ENCODE measurements at regions not wholly inside any gene's neighbourhood (a gene's known extent, or its start where the extent isn't known, plus 50 kb on each side); places are given as distances from the start of the nearest gene placed in this dataset.

GRCh38 chr2:52880872-52881271, 886.7 kb upstream of the CHAC2 start:
- Histone ChIP-seq H3K27me3 (no peaks in the 10 kb centered on the region), H3K27ac (no peak overlapping the region), H3K4me1 (no peaks in the 10 kb centered on the region), H3K9me3 (no peaks in the 10 kb centered on the region), H3K36me3 (no peaks in the 10 kb centered on the region), H3K4me3 (no peak overlapping the region)
- no peak for DNase-seq
- intact Hi-C loops (cut with DNase I; ENCODE audit: low total_unique reads), result no loop called here
- no peak for TF ChIP-seq CTCF (IDR thresholded peaks at IDR 0.05)

GRCh38 chr2:52879561-52879960, 888.0 kb upstream of the CHAC2 start:
- no peaks in the 10 kb centered on the region for H3K27me3 ChIP-seq
- H3K27ac ChIP-seq, result no peak overlapping the region
- no peak overlapping the region for H3K4me3 ChIP-seq
- DNase-seq, result no peak
- no peaks in the 10 kb centered on the region for H3K4me1 ChIP-seq
- no peaks in the 10 kb centered on the region for H3K9me3 ChIP-seq
- no peak for TF ChIP-seq CTCF (IDR thresholded peaks at IDR 0.05)
- no peaks in the 10 kb centered on the region for H3K36me3 ChIP-seq
- intact Hi-C loops (cut with DNase I; ENCODE audit: low total_unique reads), result no loop called here

- no peaks in the 10 kb centered on the region for H3K36me3 ChIP-seq
- no peaks in the 10 kb centered on the region for H3K27me3 ChIP-seq
- intact Hi-C loops (cut with DNase I; ENCODE audit: low total_unique reads), result no loop called here
- H3K4me1 ChIP-seq, result no peaks in the 10 kb centered on the region
- no peak for DNase-seq
- no peak for TF ChIP-seq CTCF (IDR thresholded peaks at IDR 0.05)
- H3K9me3 ChIP-seq, result no peaks in the 10 kb centered on the region
- no peak overlapping the region for H3K4me3 ChIP-seq
- H3K27ac ChIP-seq, result no peak overlapping the region
Observed at GRCh38 chr2:52877703-52878102, 889.9 kb upstream of the CHAC2 start.

GRCh38 chr2:52874466-52875106, 893.0 kb upstream of the CHAC2 start:
- Histone ChIP-seq H3K27me3 (no peaks in the 10 kb centered on the region), H3K27ac (no peak overlapping the region), H3K36me3 (no peaks in the 10 kb centered on the region), H3K9me3 (no peaks in the 10 kb centered on the region), H3K4me1 (no peaks in the 10 kb centered on the region), H3K4me3 (no peak overlapping the region)
- TF ChIP-seq CTCF (IDR thresholded peaks at IDR 0.05), result no peak
- intact Hi-C loops (cut with DNase I; ENCODE audit: low total_unique reads), result no loop called here
- no peak for DNase-seq

GRCh38 chr2:52862801-52863200, 904.8 kb upstream of the CHAC2 start:
- no peak for TF ChIP-seq CTCF (IDR thresholded peaks at IDR 0.05)
- Histone ChIP-seq H3K4me1 (no peaks in the 10 kb centered on the region), H3K27ac (no peak overlapping the region), H3K36me3 (no peaks in the 10 kb centered on the region), H3K4me3 (no peak overlapping the region), H3K9me3 (no peaks in the 10 kb centered on the region), H3K27me3 (no peaks in the 10 kb centered on the region)
- no peak for DNase-seq
- intact Hi-C loops (cut with DNase I; ENCODE audit: low total_unique reads), result no loop called here

GRCh38 chr2:52861596-52861995, 906.0 kb upstream of the CHAC2 start:
- no peaks in the 10 kb centered on the region for H3K9me3 ChIP-seq
- TF ChIP-seq CTCF (IDR thresholded peaks at IDR 0.05), result no peak
- intact Hi-C loops (cut with DNase I; ENCODE audit: low total_unique reads), result no loop called here
- H3K36me3 ChIP-seq, result no peaks in the 10 kb centered on the region
- DNase-seq, result no peak
- no peaks in the 10 kb centered on the region for H3K27me3 ChIP-seq
- H3K4me1 ChIP-seq, result no peaks in the 10 kb centered on the region
- no peak overlapping the region for H3K4me3 ChIP-seq
- H3K27ac ChIP-seq, result no peak overlapping the region
